ENCODE measurements at regions not wholly inside any gene's neighbourhood (a gene's known extent, or its start where the extent isn't known, plus 50 kb on each side); places are given as distances from the start of the nearest gene placed in this dataset.

DNA sequence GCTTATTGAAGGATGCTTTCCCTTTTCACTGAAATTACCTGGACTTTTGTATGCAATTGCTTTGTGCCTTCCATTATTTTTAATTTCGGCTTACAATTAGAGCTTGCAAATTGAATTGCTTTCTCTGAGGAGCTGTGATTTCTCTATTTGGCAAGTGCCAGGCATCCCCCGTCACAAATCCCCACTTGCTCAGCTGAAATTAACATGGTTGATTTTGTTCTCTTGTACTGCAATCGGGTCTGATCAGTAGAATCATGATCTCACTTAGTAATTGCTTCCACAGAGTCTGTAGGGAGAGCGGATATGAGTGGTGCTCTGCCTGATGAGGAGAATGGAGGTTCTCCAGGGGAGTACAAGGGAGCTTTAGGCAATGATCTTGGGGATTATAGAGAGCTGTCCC lies 495.5 kb upstream of the SGCD start:
- DNase-seq (ENCODE audit: low read depth in 2 of 3, low spot score in 1 of 3) = no peak

DNA sequence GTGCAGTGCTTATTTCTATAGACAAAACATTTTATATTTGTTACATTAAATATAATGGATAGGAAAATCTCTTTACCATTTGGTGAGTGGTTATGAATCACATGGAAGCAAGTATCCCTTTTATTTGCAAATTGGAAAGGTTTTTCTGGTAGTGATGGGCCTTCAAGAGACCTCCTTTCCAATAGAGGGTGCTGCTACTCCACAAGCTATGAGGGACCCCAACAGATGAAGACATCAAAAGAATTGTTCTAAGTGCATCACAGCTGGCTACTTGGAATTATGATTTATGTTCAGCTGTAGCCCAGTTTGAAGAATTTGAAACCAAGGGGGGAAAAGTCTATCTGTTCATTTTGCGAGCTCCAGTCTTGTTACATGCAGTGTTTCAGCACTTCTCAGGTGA lies 493.7 kb upstream of the SGCD start:
- DNase-seq (ENCODE audit: low read depth in 2 of 3, low spot score in 1 of 3) = no peak

DNA sequence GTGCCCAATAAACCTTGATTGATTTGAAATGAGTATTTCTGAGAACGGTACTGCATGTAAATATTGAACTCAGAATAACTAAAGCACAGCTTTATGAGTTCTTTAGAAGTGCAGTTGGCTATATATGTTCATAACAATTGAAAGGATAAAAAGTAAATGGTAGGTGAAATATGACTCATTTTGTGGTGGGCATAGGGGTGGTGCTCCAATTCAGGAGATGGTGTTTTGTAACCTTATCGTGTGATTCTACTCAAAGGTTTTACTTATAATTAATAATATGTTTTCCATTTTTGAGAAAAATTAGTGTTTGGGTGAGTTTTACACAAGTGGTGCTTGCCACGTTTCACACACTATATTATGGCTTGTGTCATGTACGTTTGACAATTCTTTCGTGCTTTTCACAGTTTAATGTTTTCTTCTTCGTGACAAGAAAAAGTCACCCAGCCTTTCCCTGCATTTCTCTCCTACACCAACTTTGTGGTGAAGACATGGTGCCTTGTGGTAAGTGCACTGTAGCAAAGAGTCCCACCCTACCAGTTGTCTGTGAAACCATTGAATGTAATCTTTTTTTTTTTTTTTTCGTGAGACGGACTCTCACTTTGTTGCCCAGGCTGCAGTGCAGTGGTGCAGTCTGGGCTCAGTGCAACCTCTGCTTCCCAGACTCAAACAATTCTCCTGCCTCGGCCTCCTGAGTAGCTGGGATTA lies 492.5 kb upstream of the SGCD start:
- no peak for DNase-seq (ENCODE audit: low read depth in 2 of 3, low spot score in 1 of 3)

GRCh38 chr5:155836089-155836803 lies 490.7 kb upstream of the SGCD start:
- DNase-seq (ENCODE audit: low read depth in 2 of 3, low spot score in 1 of 3) = no peak

DNA sequence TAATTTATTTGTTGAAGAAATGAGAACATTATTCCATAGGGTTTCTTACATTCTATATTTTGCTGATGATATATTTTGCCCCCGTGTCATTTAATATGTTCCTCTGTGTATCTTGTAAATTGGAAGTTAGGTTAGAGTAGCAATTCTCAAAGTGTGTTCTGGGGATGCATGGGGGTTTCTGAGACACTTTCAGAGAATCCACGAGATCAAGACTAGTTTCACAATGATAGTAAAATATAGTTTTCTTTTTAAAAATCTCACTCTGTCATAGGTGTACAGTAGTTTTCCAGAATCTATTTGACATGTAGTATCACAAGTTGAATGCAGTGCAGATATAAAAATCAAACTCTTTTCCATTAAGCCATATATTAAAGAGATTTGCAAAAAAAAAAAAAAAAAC lies 488.6 kb upstream of the SGCD start:
- DNase-seq (ENCODE audit: low read depth in 2 of 3, low spot score in 1 of 3) = no peak

DNA sequence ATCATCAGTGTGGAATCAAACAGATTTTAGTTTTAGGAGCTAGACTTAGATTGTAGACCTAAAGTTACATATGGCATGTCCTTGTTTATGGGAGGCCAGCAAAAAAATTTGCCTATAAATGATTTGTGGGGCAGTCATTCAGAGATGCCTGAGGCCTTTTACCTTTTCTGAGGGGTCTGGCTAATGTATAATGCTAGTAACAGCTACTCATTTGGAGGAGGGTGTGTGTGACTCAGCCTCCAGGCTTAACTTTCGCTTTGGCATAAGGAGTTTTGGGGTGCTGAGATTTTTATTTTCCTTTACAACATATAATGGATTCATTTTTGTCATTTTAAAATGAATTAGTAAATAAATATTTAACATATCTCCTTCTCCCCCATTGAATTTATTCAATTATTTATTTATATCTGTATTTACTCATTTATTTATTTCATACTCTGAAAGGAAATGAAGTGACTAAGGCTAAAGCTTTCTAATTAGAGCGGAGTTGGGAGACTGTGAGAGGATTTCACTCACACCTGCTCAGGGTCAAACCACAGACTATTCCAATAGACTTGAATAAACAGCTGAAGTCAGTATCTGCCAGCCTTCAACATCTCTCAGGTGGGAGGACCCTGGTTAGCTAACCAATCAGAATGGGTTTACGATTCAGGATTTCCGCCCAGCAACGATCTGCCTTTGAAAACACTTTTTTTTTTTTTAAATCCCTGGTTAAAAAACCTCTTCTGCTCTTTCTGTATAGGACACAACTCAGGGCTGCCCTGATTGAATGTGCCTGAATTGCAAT lies 487.5 kb upstream of the SGCD start:
- DNase-seq (ENCODE audit: low read depth in 2 of 3, low spot score in 1 of 3) = no peak

GRCh38 chr5:155844542-155844941 lies 482.4 kb upstream of the SGCD start:
- no peak for DNase-seq (ENCODE audit: low read depth in 2 of 3, low spot score in 1 of 3)

DNA sequence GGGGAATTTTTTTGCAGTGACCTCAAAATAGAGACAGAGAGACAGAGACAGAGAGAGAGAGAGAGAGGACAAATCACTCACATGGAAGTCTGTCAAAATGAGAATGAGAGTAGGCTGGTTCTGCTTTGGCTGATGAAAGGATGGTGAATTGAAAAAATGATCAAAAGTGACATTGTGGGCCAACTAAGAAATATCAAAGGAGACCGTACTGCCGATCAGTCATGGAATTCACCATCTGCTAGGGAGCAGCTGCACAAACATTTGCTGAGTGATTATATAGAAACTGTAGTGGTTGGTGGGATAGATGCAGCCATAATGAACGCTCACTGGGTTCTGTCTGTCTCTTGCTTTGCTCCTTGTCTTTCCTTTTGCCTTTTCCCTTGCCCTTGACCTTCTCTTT lies 476.6 kb upstream of the SGCD start:
- no peak for DNase-seq (ENCODE audit: low read depth in 2 of 3, low spot score in 1 of 3)

GRCh38 chr5:155866971-155867370 lies 460.0 kb upstream of the SGCD start:
- no peak for DNase-seq (ENCODE audit: low read depth in 2 of 3, low spot score in 1 of 3)

DNA sequence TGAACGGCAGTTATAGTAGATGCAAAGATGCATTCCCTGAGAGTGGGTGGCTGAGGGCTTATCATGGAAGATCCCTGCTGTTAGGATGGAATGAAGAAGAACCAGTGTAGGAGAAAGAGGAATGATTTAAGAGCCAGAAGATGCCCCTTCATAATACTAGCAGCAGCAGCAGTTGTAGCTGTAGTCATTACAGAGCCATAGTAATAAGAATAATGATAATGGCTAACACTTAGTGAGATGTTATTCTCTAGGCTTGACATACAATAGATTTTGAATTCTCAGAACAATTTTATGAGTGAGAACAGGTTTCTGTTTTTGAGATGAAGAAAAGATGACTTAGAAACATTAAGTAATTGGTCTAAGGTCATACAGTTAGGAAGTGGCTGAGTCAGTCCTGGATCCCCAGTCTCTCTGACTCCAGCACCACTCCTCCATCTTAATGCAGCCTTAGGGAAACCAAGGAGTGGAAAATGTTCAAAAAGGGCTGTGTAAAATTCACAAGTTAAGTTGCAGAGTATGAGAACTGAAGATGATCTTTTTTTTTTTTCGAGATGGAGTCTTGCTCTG lies 459.4 kb upstream of the SGCD start:
- no peak for DNase-seq (ENCODE audit: low read depth in 2 of 3, low spot score in 1 of 3)

DNA sequence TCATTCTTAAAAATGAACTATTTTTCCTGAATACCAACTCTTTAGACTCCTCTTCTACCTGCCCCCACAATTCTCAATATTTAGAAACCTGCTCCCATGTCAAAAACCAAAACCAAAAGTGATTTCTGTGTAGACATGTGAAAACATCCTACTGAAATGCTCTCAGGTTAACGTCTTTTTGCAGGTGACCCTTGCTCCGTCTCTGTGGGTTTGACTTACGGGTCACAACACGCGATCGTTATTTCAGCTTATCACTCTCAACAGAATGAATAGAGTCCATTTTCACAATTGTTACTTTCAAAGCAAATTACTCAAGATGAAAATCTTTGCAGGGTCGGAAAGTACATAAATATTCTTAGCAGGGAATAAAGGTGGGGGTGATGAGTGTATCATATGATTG lies 456.3 kb upstream of the SGCD start:
- no peak for DNase-seq (ENCODE audit: low read depth in 2 of 3, low spot score in 1 of 3)

DNA sequence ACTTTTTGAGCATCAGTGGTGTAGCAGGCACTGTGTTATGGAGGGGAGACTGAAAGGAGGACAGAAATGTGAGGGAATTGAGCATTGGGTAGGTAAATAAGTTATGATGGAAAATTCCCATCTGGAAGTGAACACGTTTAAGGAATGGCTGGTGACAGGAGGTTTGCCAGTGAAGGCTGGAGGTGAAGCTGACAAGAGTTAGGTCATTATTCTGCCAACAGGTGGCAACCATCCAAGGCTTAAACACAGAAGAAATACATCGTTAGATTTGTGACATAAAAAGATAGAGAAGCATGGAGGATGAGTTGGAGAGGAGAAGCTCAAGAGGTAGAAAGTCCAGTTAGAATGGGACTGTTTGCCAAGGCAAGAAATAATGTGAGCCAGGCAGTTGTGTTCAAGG lies 455.3 kb upstream of the SGCD start:
- no peak for DNase-seq (ENCODE audit: low read depth in 2 of 3, low spot score in 1 of 3)

GRCh38 chr5:155872629-155873220 lies 454.2 kb upstream of the SGCD start:
- DNase-seq (ENCODE audit: low read depth in 2 of 3, low spot score in 1 of 3) = no peak

- DNase-seq (ENCODE audit: low read depth in 2 of 3, low spot score in 1 of 3) = no peak
Measured at GRCh38 chr5:155878991-155879575, 447.9 kb upstream of the SGCD start.

DNA sequence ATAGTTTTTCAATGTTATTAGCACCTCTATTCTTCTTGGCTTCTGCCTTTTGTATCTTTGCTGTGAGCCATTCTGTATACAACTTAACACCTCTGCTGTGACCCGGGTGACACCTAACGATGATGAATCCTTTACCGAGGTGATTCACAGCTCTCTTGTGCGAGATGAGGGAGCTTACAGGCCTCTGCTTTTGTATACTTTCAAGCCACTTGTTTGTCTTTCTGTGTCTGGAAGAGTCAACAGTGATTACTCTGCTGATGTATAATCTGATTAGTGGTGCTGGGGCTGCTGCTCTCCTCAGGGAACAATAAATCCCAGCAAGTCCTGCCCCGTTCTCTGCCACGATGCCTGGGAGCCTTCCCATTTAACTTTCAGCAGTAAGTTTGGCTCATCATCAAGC lies 442.9 kb upstream of the SGCD start:
- no peak for DNase-seq (ENCODE audit: low read depth in 2 of 3, low spot score in 1 of 3)

DNA sequence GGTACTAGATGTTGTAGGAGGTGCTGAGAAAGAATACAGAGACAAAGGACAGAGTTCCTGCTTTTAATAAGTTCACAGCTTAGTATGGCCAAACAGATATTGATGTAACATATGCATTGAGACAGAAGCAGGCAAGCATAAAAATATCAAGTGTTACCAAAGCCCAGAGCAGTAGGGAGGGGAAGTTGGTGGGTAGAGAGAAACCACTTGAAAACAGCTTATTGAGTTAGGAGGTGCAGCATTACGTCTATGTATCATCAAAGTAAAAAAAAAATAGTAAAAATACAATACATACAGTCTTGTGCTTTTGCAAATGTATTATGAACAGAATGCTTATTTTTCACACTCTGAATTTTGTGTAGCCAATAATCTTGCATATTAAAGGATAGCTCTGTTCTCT lies 441.8 kb upstream of the SGCD start:
- DNase-seq (ENCODE audit: low read depth in 2 of 3, low spot score in 1 of 3) = no peak

- DNase-seq (ENCODE audit: low read depth in 2 of 3, low spot score in 1 of 3) = no peak
Measured at GRCh38 chr5:155886311-155887031, 440.5 kb upstream of the SGCD start.

DNA sequence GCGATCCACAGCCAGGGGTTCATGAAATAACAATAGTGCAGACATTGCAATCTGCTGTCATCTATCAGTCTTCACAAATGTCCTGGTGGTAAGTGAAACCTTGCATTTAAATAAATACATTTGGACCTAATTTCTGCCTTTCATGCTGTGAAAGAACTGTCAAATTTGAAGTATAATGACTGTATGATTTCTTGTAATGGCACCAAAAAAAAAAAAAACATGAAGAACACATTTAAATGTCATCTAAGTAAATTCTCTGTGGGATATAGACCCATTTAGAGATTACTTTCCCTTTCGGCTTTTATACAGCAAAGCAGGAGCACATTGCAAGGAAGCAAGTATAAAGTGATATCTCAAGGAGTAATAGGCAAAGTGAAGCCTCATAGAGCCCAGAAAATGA lies 431.5 kb upstream of the SGCD start:
- no peak for DNase-seq (ENCODE audit: low read depth in 2 of 3, low spot score in 1 of 3)

- DNase-seq (ENCODE audit: low read depth in 2 of 3, low spot score in 1 of 3) = no peak
Measured at GRCh38 chr5:155897761-155898160, 429.2 kb upstream of the SGCD start.

GRCh38 chr5:155898284-155898683 lies 428.7 kb upstream of the SGCD start:
- DNase-seq (ENCODE audit: low read depth in 2 of 3, low spot score in 1 of 3) = no peak

Measured in stimulated activated CD4-positive, alpha-beta T cell treated with anti-CD3 and anti-CD28 coated beads, Interleukin-12 subunit alpha, Interleukin-12 subunit beta, amount 100 ng/mL, for 48 hours (primary cell).